ENCODE measurements at regions not wholly inside any gene's neighbourhood (a gene's known extent, or its start where the extent isn't known, plus 50 kb on each side); places are given as distances from the start of the nearest gene placed in this dataset.

DNA sequence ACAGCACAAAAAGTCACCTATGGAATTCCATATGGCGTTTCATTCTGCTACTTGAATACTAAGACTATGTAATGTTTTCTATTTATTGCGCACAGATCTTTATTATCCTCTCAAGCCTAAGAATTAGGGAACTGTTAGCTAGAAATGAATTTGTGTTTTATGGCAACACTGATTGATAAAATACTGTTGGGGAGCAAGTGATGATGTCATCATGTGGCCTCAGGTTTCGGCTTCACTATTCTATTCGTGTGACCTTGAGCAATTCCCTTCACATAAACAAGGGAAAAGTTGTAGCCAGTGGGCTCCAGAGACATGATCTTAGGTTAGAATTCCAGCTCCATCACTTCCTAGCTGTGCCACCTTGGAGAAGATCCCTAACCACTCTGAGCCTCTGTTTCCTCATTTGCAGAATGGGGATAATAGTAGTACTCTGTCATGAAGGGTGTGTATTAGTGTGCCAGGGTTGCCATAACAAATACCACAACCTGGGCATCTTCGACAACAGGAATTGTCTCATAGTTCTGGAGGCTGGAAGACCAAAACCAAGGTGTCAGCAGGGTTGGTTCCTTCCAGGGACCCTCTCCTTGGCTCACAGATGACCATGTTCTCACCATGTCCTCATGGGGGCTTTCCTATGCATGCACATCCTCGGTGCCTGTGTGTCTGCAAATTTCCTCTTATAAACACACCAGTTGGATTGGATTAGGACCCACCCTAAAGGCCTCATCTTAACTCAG, 371.2 kb downstream of the RRAGC start:
- TF ChIP-seq CTCF (IDR thresholded peaks at IDR 0.05; ENCODE audit: low read depth, low read length, missing input control) (no peak), RAD21 (IDR thresholded peaks at IDR 0.05) (no peak), TAF1 (conservative IDR thresholded peaks at IDR 0.05) (no peak), SP1 (IDR thresholded peaks at IDR 0.05) (no peak), ATF3 (IDR thresholded peaks at IDR 0.05) (no peak), MAX (IDR thresholded peaks at IDR 0.05) (no peak), GABPA (IDR thresholded peaks at IDR 0.05 in 1 of 2, conservative IDR thresholded peaks at IDR 0.05 in 1 of 2) (no peak), HNF4A (conservative IDR thresholded peaks at IDR 0.05) (no peak), JUND (IDR thresholded peaks at IDR 0.05) (no peak), HNF4G (IDR thresholded peaks at IDR 0.05) (no peak), FOXA1 (IDR thresholded peaks at IDR 0.05) (no peak), YY1 (IDR thresholded peaks at IDR 0.05) (no peak)
- TF ChIP-seq, protein P1, sequence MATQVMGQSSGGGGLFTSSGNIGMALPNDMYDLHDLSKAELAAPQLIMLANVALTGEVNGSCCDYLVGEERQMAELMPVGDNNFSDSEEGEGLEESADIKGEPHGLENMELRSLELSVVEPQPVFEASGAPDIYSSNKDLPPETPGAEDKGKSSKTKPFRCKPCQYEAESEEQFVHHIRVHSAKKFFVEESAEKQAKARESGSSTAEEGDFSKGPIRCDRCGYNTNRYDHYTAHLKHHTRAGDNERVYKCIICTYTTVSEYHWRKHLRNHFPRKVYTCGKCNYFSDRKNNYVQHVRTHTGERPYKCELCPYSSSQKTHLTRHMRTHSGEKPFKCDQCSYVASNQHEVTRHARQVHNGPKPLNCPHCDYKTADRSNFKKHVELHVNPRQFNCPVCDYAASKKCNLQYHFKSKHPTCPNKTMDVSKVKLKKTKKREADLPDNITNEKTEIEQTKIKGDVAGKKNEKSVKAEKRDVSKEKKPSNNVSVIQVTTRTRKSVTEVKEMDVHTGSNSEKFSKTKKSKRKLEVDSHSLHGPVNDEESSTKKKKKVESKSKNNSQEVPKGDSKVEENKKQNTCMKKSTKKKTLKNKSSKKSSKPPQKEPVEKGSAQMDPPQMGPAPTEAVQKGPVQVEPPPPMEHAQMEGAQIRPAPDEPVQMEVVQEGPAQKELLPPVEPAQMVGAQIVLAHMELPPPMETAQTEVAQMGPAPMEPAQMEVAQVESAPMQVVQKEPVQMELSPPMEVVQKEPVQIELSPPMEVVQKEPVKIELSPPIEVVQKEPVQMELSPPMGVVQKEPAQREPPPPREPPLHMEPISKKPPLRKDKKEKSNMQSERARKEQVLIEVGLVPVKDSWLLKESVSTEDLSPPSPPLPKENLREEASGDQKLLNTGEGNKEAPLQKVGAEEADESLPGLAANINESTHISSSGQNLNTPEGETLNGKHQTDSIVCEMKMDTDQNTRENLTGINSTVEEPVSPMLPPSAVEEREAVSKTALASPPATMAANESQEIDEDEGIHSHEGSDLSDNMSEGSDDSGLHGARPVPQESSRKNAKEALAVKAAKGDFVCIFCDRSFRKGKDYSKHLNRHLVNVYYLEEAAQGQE (IDR thresholded peaks at IDR 0.05): no peak

All from liver (tissue), 3 donors.